Dermis microvascular lymphatic vessel endothelial cell (primary cell): ENCODE measurements at regions not wholly inside any gene's neighbourhood (a gene's known extent, or its start where the extent isn't known, plus 50 kb on each side); places are given as distances from the start of the nearest gene placed in this dataset.

Experiments used
- DNase-seq, 2 donors: peaks; one replicate each; pipeline versions ENCODE4 v3.0.0 to v3.0.0-alpha.2; 2010; ENCODE audit warnings: low read depth in 2 of 2

GRCh38 chr2:48253301-48253700 is 61.2 kb upstream of the FOXN2 start:
- no peak for DNase-seq

DNA sequence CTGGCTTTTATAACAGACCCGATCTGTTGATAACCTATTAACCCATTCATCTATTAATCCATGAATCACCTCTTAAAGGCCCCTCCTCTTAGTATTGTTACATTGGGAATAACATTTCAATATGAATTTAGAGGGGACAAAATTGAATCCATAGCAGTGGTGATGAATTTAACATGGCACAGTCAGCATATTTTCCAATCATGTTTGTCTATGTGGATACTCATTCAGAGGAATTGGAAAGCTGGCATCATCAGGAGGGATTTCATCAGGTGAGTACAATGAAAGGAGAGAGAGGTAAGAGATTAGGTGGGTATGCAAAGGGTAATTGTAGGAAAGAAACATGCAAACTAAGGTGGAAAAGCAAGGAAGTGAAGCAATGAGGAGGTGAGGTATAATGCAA is 59.6 kb upstream of the FOXN2 start:
- no peak for DNase-seq

- no peak for DNase-seq
Observed at GRCh38 chr2:48257456-48257855, 57.0 kb upstream of the FOXN2 start.

- DNase-seq = no peak
Observed at GRCh38 chr2:48258481-48259149, 55.9 kb upstream of the FOXN2 start.

DNA sequence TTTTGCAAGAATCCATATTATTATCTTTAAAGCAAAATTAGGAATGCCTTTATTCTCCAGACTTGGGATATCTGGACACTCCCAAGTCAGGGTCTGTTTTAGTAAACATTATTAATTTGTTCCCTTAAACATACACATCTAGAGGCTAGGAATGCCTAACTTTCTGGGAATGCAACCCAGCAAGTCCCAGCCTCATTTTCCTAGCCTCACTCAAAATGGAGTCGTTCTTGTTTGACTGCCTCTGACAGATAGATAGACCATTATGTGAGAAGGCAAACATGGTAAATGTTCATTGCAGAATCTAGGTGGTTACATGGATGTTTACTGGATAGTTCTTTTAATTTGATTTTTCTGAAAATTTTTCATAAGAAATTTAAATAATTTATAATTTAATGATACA is 54.7 kb upstream of the FOXN2 start:
- no peak for DNase-seq

DNA sequence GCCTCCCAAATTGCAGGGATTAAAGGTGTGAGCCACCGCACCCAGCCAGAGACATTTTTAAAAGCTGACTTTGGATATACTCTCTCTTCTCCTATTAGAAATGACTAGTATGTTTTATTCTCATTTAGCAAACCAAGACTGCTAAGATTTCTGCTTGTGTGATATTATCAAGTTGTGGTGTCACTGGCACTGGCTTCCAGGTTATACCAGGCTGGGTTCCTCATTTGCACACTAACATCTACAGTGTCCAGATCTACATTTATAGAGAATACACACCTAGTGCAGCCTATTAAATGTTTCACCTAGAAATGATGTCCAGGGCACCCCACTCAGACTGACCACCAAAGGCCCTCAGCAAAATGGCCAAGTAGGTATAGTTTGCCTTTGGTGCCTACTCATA is 49.9 kb upstream of the FOXN2 start:
- no peak for DNase-seq
